HEK293T (cell line): ENCODE measurements at regions not wholly inside any gene's neighbourhood (a gene's known extent, or its start where the extent isn't known, plus 50 kb on each side); places are given as distances from the start of the nearest gene placed in this dataset.

ENCODE experiments used
- FOXK2 ChIP-seq: fragments of 450-650 bp; IDR thresholded peaks from 2 replicates; pipeline ENCODE4 v1.6.1; 2016; ENCODE audit warnings: mild to moderate bottlenecking
- FOXM1 ChIP-seq: fragments of 450-650 bp; IDR thresholded peaks from 2 replicates; pipeline ENCODE4 v1.6.1; 2017; ENCODE audit warnings: mild to moderate bottlenecking, borderline replicate concordance
- HDGF ChIP-seq: fragments of 450-650 bp; IDR thresholded peaks from 2 replicates; pipeline ENCODE4 v1.6.1; 2017; ENCODE audit warnings: antibody characterized with exemption, borderline replicate concordance
- SP1 ChIP-seq: fragments of 450-650 bp; IDR thresholded peaks from 2 replicates; pipeline ENCODE4 v1.6.1; 2017
- SUZ12 ChIP-seq: fragments of 450-650 bp; IDR thresholded peaks from 2 replicates; pipeline ENCODE4 v1.6.1; 2016; ENCODE audit warnings: mild to moderate bottlenecking
- TARDBP ChIP-seq: fragments of 450-650 bp; IDR thresholded peaks from 2 replicates; pipeline ENCODE4 v1.6.1; 2016
- TF ChIP-seq, protein P1 (sequence below): fragments of 450-650 bp; IDR thresholded peaks from 2 replicates; pipeline ENCODE4 v1.6.1; 2016

DNA sequence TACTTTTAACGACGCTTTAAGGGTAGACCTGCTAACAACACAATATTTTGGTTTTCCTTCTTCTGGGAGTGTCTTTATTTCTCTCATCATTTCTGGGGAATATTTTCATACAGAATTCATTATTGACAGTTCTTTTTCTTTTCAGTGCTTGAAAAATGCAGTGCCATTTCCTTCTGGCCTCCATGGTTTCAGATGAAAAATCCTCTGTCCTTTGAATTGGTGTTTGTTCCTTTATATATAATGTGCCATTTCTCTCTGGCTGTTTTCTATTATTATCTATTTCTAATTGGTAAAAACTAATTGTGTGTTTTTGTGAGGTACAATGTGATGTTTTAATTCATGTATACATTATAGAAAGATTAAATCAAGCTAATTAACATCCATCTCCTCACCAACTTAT lies 194.3 kb upstream of the S1PR3 start:
- TF ChIP-seq FOXM1 (no peak), HDGF (no peak), SP1 (no peak), FOXK2 (no peak), TARDBP (no peak), SUZ12 (no peak)
- TF ChIP-seq, protein P1, sequence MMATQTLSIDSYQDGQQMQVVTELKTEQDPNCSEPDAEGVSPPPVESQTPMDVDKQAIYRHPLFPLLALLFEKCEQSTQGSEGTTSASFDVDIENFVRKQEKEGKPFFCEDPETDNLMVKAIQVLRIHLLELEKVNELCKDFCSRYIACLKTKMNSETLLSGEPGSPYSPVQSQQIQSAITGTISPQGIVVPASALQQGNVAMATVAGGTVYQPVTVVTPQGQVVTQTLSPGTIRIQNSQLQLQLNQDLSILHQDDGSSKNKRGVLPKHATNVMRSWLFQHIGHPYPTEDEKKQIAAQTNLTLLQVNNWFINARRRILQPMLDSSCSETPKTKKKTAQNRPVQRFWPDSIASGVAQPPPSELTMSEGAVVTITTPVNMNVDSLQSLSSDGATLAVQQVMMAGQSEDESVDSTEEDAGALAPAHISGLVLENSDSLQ = no peak
